Suprapubic skin (tissue), 4 donors: ENCODE measurements at regions not wholly inside any gene's neighbourhood (a gene's known extent, or its start where the extent isn't known, plus 50 kb on each side); places are given as distances from the start of the nearest gene placed in this dataset.

Experiments
- CTCF ChIP-seq, 2 donors: fragments of 200-600 bp in 1 of 2; fragments of 450-650 bp in 1 of 2; sonication (generic) in 1 of 2; IDR thresholded peaks; one replicate each; pipeline ENCODE4 v1.5.1; 2016 to 2019; ENCODE audit warnings: antibody characterized with exemption in 2 of 2, mild to moderate bottlenecking in 1 of 2, moderate library complexity in 1 of 2
- EP300 ChIP-seq: sonication (generic); formaldehyde crosslinking; IDR thresholded peaks from one replicate; pipeline ENCODE4 v1.6.1; 2017; ENCODE audit warnings: antibody characterized with exemption
- POLR2A ChIP-seq, 2 donors: fragments of 450-650 bp; IDR thresholded peaks; one replicate each; pipeline ENCODE4 v1.6.1; 2017; ENCODE audit warnings: antibody characterized with exemption in 2 of 2, mild to moderate bottlenecking in 2 of 2, moderate library complexity in 2 of 2
- POLR2AphosphoS5 ChIP-seq, 3 donors: sonication (generic); formaldehyde crosslinking; IDR thresholded peaks; one replicate each; pipeline ENCODE4 v1.6.1; 2017; ENCODE audit warnings: antibody characterized with exemption in 3 of 3

DNA sequence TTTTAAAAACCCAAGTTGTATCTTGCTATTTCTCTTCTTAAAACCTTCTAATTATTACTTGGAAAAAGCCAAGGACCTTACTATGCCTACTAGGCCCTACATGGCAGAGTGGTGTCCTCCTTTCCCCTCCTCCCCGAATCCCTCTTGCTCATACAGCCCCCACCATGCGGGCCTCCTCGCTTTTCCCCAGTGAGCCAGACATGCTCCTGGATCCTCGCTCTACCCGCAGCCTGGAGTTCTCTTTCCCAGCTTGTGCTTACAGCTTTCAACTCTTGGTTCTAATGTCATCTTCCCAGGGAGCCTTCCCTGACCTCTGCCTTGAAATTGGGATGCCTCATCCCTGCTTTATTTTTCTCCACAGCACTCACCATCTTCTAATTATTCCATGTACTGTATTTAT lies 111.8 kb upstream of the TLE3 start:
- TF ChIP-seq CTCF (IDR thresholded peaks at IDR 0.05) (no peak), POLR2A (IDR thresholded peaks at IDR 0.05) (no peak), POLR2AphosphoS5 (IDR thresholded peaks at IDR 0.05) (no peak), EP300 (no peak)
